Prostate gland (tissue), 2 donors: ENCODE measurements at regions not wholly inside any gene's neighbourhood (a gene's known extent, or its start where the extent isn't known, plus 50 kb on each side); places are given as distances from the start of the nearest gene placed in this dataset.

Experiments
- DNase-seq: peaks from one replicate; pipeline ENCODE4 v3.0.0-alpha.2; 2019; ENCODE audit warnings: low spot score
- H3K27ac ChIP-seq, 2 donors: fragments of 200-600 bp; sonication (generic); 2 replicates each; pipeline ENCODE4 v1.5.1; 2017 to 2019
- H3K27me3 ChIP-seq: fragments of 200-600 bp; sonication (generic); replicated peaks from 2 replicates; pipeline ENCODE4 v1.5.1; 2019; ENCODE audit not compliant: insufficient read depth
- H3K36me3 ChIP-seq, 2 donors: fragments of 200-600 bp; sonication (generic); 1 replicate in 1 of 2; 2 replicates in 1 of 2; pipeline versions ENCODE4 v1.5.1 to v1.8.1; 2017 to 2019
- H3K4me1 ChIP-seq: fragments of 200-600 bp; sonication (generic); replicated peaks from 2 replicates; pipeline ENCODE4 v1.5.1; 2019
- H3K4me3 ChIP-seq, 2 donors: fragments of 200-600 bp; sonication (generic); 2 replicates each; pipeline ENCODE4 v1.5.1; 2017 to 2019
- H3K9me3 ChIP-seq: fragments of 200-600 bp; sonication (generic); 2 replicates; pipeline ENCODE4 v1.5.1; 2017
- POLR2A ChIP-seq: fragments of 450-650 bp; IDR thresholded peaks from one replicate; pipeline ENCODE4 v1.6.1; 2016; ENCODE audit warnings: antibody characterized with exemption, mild to moderate bottlenecking
- POLR2AphosphoS5 ChIP-seq: sonication (generic); formaldehyde crosslinking; IDR thresholded peaks from one replicate; pipeline ENCODE4 v1.6.1; 2017; ENCODE audit warnings: antibody characterized with exemption
- WGBS: methylation state at CpG from one replicate; pipeline ENCODE4 v1.1.5; 2018; 5-methylcytosine and 5-hydroxymethylcytosine counted together
- intact Hi-C: fragments of 100-400 bp; cut with DNase I; formaldehyde crosslinking; loops from one replicate; pipeline ENCODE4 v1.14.2; 2022
- TF ChIP-seq, protein P1 (sequence below), 4 experiments: fragments of 200-600 bp in 2 of 4; fragments of 450-650 bp in 2 of 4; sonication (generic) in 2 of 4; IDR thresholded peaks; 1 replicate in 3 of 4; 2 replicates in 1 of 4; pipeline ENCODE4 v1.5.1; 2016 to 2019; ENCODE audit warnings: antibody characterized with exemption in 4 of 4, mild to moderate bottlenecking in 2 of 4, moderate library complexity in 2 of 4

DNA sequence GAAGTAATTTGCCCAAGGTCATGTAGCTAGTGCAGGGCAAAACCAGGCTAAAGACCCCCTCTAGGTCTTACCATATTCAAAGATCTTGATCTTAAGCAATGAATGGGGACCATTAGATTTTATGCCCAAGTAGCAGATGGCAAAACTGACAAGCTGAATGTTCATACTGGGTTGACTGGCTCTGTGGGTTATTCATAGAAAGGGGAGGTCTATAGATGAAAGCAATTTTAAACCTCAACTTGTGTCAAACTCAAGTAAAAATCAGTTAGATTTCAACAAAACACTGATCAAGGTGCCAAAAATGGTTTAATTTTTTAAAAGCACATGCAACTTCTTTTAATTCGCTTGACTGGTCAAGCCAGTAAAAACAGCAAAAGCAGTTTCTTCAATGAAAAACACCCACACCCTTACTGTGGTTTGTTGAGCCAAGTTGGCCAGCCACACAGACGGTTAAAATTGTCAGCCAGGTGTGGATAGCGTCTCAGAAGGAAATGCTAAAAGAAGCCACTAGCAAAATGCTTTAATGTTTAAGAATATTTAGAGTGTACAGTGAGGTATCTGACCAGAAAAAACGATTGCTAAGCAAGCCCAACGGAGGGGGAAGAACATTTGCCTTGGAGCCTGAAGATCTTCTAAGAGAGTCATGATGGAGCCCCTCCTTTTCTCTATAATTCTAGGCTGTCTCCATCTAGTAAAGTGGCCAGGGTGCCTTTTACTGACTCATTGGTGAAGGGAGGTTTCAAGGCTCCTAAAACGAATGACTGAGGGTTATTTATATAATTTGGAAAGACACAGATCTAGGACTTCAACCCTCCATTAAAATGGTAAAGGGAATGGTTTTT lies 539.6 kb upstream of the CLINT1 start:
- H3K4me1 ChIP-seq = no peaks in the 10 kb centered on the region
- TF ChIP-seq POLR2A = no peak
- TF ChIP-seq, protein P1, sequence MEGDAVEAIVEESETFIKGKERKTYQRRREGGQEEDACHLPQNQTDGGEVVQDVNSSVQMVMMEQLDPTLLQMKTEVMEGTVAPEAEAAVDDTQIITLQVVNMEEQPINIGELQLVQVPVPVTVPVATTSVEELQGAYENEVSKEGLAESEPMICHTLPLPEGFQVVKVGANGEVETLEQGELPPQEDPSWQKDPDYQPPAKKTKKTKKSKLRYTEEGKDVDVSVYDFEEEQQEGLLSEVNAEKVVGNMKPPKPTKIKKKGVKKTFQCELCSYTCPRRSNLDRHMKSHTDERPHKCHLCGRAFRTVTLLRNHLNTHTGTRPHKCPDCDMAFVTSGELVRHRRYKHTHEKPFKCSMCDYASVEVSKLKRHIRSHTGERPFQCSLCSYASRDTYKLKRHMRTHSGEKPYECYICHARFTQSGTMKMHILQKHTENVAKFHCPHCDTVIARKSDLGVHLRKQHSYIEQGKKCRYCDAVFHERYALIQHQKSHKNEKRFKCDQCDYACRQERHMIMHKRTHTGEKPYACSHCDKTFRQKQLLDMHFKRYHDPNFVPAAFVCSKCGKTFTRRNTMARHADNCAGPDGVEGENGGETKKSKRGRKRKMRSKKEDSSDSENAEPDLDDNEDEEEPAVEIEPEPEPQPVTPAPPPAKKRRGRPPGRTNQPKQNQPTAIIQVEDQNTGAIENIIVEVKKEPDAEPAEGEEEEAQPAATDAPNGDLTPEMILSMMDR (IDR thresholded peaks at IDR 0.05) = no peak
- TF ChIP-seq POLR2AphosphoS5 = no peak
- no peaks in the 10 kb centered on the region for H3K27me3 ChIP-seq
- intact Hi-C loops = no loop called here
- H3K4me3 ChIP-seq = no peak overlapping the region
- H3K36me3 ChIP-seq = no peaks in the 10 kb centered on the region
- 50% methylated on average over 6 of the region's 6 CpGs for WGBS
- DNase-seq = no peak
- no peak overlapping the region for H3K27ac ChIP-seq
- H3K9me3 ChIP-seq = no peaks in the 10 kb centered on the region

DNA sequence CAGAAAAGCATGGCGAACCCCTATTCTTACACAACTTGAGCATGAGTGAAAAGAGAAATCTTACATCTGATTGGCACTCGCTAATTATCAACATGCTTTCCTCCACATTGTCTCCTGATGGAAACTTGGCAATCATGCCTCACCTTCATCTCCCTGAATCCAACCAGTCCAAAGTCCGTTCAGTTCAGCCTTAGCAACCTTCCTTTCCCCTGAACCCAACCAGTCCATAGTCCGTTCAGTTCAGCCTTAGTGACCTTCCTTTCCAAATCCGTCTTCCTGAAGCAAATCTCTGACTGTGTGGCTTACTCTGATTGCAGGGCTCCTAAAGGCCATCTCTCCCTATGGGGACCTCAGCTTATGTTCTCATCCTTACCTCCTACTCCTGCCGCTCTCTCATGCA lies 538.3 kb upstream of the CLINT1 start:
- DNase-seq = no peak
- WGBS = 90% methylated on average over 6 of the region's 6 CpGs
- Histone ChIP-seq H3K36me3 (no peaks in the 10 kb centered on the region), H3K9me3 (no peaks in the 10 kb centered on the region), H3K4me3 (no peak overlapping the region), H3K27me3 (no peaks in the 10 kb centered on the region), H3K4me1 (no peaks in the 10 kb centered on the region), H3K27ac (no peak overlapping the region)
- TF ChIP-seq, protein P1 (IDR thresholded peaks at IDR 0.05) = no peak
- TF ChIP-seq POLR2A = no peak
- intact Hi-C loops = no loop called here

GRCh38 chr5:158394102-158394501 lies 535.2 kb upstream of the CLINT1 start:
- H3K4me3 ChIP-seq = no peak overlapping the region
- H3K27ac ChIP-seq = no peak overlapping the region
- TF ChIP-seq, protein P1 (IDR thresholded peaks at IDR 0.05) = no peak
- TF ChIP-seq POLR2A = no peak
- TF ChIP-seq POLR2AphosphoS5 = no peak
- intact Hi-C loops = no loop called here
- no peaks in the 10 kb centered on the region for H3K36me3 ChIP-seq
- DNase-seq = no peak
- H3K9me3 ChIP-seq = no peaks in the 10 kb centered on the region
- H3K4me1 ChIP-seq = no peaks in the 10 kb centered on the region
- no peaks in the 10 kb centered on the region for H3K27me3 ChIP-seq

- Histone ChIP-seq H3K27ac (no peak overlapping the region), H3K4me3 (no peak overlapping the region), H3K36me3 (no peaks in the 10 kb centered on the region), H3K27me3 (no peaks in the 10 kb centered on the region), H3K9me3 (no peaks in the 10 kb centered on the region), H3K4me1 (no peaks in the 10 kb centered on the region)
- WGBS = 68% methylated on average over 3 of the region's 3 CpGs
- intact Hi-C loops = no loop called here
- TF ChIP-seq, protein P1 (IDR thresholded peaks at IDR 0.05) = no peak
- TF ChIP-seq POLR2AphosphoS5 (no peak), POLR2A (no peak)
- DNase-seq = no peak
Measured at GRCh38 chr5:158393457-158393856, 534.5 kb upstream of the CLINT1 start.

- H3K9me3 ChIP-seq = no peaks in the 10 kb centered on the region
- 57% methylated on average over 2 of the region's 2 CpGs for WGBS
- TF ChIP-seq POLR2A = no peak
- TF ChIP-seq POLR2AphosphoS5 = no peak
- TF ChIP-seq, protein P1 (IDR thresholded peaks at IDR 0.05) = no peak
- DNase-seq = no peak
- H3K4me3 ChIP-seq = no peak overlapping the region
- intact Hi-C loops = no loop called here
- no peaks in the 10 kb centered on the region for H3K36me3 ChIP-seq
- no peaks in the 10 kb centered on the region for H3K27me3 ChIP-seq
- H3K27ac ChIP-seq = no peak overlapping the region
- no peaks in the 10 kb centered on the region for H3K4me1 ChIP-seq
Measured at GRCh38 chr5:158392753-158393152, 533.8 kb upstream of the CLINT1 start.
